C4-2B (cell line): ENCODE measurements at regions not wholly inside any gene's neighbourhood (a gene's known extent, or its start where the extent isn't known, plus 50 kb on each side); places are given as distances from the start of the nearest gene placed in this dataset.
"Not testable (repeated sequence)": the region's sequence is repeated elsewhere in the genome, so short reads cannot be mapped to it uniquely, and the experiment has no call there.

Experiments used
- CTCF ChIP-seq: fragments of 450-650 bp; conservative IDR thresholded peaks from 2 replicates; pipeline ENCODE4 v1.5.1; 2017; ENCODE audit warnings: mild to moderate bottlenecking
- ZFX ChIP-seq: fragments of 450-650 bp; IDR thresholded peaks from 2 replicates; pipeline ENCODE4 v1.6.1; 2017

- TF ChIP-seq CTCF, ZFX: not testable (repeated sequence)
Observed at GRCh38 chr5:34186865-34187264, 143.9 kb upstream of the C1QTNF3 start.
